Left colon (tissue), 2 donors: ENCODE measurements at regions not wholly inside any gene's neighbourhood (a gene's known extent, or its start where the extent isn't known, plus 50 kb on each side); places are given as distances from the start of the nearest gene placed in this dataset.

Source experiments
- ATAC-seq: fragments of 200-7000 bp; cut with Tn5 transposase; one replicate; pipeline ENCODE4 v1.9.1; 2020; ENCODE audit warnings: mild to moderate bottlenecking, moderate library complexity
- DNase-seq, 2 donors: peaks; one replicate each; pipeline ENCODE4 v3.0.0-alpha.2; 2020
- intact Hi-C, 2 donors: fragments of 100-400 bp; cut with DNase I in 1 of 2; cut with micrococcal nuclease in 1 of 2; formaldehyde crosslinking; loops; one replicate each; pipeline versions ENCODE4 v1.11.2 to v1.14.0; 2022; cut with DNase I, micrococcal nuclease
- donor health status: DM: no; HTN: no; CAD: no.
- donor health status: DM: yes; HTN: yes; CAD: no.

DNA sequence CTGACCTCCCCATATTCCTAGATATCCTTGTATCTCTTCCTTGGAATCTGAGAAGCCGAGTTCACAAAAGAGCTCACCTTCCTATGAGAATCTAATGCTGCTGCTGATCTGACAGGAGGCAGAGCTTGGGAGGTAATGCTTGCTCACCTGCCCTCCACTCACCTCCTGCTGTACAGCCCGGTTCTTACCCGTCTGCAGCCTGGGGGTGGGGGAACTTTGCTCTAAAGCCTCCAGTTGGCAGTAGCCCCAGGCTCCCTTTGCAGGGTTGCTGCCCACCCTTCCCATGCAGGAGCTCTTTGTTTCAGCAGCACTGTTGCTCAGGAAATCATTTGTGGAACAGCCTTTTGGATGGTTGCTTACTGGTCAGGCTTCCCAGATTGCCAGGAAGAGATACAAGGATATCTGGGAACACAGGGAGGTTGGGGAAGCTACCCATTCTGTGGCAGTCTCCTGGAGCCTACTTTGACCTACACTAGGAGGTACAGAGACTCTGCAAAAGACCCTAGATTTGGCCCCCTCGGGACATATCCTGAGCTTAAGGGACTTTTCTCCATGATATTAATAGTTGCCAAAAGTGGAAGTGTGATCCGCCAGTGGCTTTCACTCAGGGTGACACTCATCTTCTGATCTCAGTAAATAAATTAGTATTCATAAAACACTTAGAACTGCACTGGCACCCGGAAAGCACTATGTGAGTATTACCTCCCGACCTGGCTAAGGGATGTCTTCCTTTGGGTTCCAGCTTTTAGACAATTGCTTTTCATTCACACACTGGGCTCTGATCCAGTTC is 363.7 kb upstream of the PODXL start:
- intact Hi-C loops: no loop called here
- ATAC-seq: no peak
- DNase-seq: no peak

DNA sequence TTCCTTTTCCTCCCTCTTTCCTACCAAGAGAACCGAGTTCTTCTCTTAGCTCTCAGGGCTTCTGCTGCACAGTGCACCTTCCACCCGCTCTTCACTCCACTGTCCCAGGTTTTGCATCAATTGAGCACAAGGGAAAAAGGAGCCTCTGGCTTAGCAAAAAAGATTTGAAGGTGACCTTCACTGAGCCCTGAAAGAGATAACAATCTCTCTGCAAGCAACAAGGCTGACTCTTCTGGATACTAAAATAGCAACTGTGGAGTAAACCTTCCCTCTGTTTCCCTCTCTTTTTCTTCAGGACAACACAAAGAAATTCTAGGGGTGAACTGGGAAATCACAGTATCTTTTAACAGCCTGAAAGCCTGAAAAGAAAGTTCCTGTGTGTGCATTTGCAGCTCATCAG is 354.7 kb upstream of the PODXL start:
- intact Hi-C loops: no loop called here
- ATAC-seq (no peak), DNase-seq (no peak)

DNA sequence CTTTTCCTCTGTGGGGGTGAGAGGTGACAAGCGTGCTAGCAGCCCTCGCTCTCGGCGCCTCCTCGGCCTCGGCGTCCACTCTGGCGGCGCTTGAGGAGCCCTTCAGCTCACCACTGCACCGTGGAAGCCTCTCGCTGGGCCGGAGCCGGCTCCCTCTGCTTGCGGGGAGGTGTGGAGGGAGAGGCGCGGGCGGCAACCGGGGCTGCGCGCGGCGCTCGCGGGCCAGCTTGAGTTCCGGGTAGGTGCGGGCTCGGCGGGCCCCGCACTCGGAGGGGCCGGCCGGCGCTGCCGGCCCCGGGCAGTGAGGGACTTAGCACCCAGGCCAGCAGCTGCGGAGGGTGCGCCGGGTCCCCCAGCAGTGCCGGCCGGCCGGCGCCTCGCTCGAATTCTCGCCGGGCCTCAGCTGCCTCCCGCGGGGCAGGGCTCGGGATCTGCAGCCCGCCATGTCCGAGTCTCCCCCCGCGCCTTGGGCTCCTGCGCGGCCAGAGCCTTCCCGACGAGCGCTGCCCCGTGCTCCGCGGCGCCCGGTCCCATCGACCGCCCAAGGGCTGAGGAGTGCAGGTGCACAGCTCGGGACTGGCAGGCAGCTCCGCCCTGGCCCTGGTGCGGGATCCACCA is 352.8 kb upstream of the PODXL start:
- peak; percentile 80 for ATAC-seq
- peak in 1 of 2 donors; percentile 34 for DNase-seq
- intact Hi-C loops: no loop called here

DNA sequence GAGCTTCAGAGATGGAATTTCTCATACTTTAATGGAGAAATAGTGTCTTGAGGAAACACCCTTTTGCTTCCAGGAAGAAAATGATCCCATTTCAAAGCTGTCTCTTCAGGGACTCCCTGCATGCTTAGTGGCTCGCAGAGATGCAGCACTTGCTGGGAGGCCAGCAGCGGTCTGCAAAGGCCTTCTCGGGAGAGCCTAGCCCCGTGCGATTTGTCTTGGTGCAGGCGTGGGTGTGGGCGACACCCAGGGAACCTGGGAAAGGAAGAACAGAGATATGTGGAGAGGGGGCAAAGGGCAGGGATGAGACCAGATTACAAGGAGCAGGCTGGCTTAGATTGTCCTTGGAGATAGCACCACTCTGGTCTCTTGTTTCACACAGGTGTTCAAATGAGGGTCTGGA is 352.3 kb upstream of the PODXL start:
- peak; percentile 54 for ATAC-seq
- intact Hi-C loops: no loop called here
- DNase-seq: no peak

DNA sequence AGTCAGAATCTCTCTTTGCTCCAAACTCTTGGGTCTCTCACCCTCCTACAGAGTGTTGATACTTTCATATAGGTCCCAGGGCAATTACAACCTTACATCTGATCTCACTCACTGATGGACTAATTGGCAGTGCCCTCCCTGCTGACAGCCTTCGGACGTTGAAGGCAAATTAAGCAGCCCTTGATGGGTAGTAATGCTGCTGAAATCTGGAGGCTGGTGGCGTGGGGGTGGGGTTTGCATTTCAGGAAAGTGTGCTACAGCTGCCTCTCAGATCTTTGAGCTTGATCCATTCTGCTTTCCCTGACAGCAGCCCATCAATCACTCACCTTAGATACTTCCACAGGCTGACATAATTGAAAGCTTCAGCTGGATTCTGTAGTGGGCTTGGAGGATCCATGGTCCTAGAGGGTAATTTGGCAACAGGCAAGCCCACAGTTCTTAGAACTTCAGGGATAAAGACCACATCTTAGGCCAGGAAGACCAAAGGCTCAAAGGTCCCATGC is 349.1 kb upstream of the PODXL start:
- DNase-seq (no peak), ATAC-seq (no peak)
- intact Hi-C loops: no loop called here

DNA sequence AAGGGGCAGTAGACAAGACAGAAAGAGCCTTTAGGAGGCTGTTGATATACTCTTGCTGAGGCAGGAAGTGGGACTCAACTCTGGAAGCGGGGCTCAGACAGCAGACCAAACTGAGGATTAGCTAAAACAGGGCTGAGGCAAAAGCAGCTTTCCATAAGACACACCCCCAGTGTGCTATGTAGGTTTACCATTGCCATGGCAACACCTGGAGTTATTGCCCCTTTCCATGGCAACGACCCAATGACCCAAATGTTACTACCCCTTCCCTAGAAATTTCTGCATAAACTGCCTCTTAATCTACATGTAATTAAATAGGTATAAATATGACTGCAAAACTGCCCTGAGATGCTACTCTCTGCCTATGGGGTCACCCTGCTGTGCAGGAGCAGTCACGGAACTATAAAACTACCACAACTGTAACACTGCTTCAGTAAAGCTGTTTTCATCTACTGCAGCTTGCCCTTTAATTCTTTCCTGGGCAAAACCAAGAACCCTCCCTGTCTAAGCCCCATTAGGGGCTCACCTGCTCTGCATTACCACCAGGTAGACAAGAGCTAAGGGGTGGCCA is 348.4 kb upstream of the PODXL start:
- ATAC-seq: no peak
- DNase-seq: no peak
- intact Hi-C loops: no loop called here

DNA sequence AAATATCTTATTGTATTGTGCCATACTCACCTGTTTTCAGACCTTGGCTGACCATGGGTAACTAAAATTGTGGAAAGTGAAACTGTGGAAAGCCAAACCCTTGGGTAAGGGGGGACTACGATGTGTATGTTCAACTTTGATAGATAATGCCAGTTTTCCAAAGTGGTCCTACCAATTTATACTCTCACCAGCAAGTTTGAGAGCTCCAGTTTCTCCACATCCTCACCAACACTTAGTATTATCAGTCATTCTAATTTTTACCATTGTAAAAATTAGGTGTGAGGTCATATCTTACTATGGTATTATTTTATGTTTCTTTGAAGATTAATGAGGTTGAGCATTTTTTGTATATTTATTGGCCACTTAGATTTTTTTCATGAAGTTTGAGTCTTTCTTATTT is 346.9 kb upstream of the PODXL start:
- DNase-seq: no peak
- ATAC-seq: no peak
- intact Hi-C loops: no loop called here

DNA sequence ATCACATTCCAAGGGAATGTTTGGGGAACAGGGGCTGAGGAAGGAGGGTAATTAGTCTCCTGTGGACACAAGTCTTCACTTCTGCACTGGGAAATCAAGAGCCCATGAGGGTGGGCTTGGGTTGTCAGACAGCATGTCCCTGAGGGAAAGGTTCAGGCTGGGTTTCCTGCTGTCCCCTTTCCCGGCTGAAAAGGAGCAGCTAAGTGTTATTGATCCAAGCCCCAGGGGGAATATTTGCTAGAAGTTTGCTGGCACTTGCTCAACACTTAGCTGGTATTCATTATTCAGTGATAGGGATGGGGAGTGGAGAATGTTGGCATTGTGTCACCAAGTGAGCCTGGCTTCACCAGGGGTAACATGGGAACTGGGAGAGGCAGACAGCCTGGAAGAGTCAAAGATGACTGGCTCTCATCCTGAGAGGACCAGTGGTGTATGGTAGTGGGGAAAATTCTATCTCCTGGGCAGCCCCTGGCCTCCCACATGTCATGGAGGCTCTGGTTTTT is 344.4 kb upstream of the PODXL start:
- intact Hi-C loops: no loop called here
- DNase-seq (no peak), ATAC-seq (no peak)

DNA sequence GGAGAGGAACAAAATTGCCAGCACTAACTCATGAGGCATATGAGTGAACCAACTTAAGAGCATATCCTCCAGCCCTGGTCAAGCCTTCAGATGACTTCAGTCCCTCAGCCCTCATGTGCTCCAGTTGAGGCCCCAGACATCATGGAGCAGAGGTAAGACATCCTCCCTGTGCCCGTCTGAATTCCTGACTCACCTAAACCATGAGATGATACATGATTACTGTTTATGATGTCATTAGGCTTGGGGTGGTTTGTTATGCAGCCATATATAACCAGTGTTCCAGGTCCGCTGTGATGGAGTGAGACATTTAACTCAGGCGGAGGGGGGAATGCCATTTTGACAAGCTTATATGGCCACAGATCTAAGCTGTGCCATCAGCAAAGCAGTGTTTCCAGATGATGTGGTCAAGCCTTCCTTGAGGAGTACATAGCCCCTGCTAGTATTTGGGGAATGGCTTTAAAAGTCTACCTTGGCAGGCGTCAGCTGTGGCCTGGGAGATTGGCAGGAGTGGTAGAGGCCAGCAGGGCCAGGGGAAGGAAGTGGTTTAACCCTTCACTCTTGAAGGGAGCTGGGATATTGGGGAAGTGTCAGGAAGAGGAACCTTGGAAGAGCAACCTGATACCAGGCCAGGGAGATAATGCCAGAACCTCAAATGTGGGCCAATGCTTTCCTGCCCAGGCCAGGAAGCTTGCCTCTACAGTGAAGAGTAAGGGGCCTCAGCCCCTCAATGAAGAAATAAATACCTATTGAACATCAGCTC is 343.0 kb upstream of the PODXL start:
- intact Hi-C loops: no loop called here
- ATAC-seq (no peak), DNase-seq (no peak)

DNA sequence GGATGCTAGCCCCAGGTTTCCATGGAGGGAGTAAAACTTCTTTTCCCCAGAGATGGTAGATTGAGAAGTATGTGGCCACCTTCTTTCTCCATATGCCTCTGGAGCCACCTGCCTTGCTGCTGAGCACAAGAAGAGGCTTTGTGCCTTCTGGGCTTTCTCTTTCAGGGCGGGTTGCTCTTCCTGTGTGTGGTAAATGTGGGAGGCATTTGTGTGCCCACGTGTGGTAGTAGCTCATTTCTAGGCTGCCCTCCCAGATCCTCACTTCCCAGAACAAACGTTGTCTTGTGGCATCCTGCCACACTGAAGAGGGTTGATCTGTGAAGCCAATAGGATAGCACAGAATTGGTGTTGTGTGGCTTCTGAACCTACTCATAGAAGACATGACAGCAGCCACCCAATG is 342.0 kb upstream of the PODXL start:
- intact Hi-C loops: no loop called here
- no peak for ATAC-seq

DNA sequence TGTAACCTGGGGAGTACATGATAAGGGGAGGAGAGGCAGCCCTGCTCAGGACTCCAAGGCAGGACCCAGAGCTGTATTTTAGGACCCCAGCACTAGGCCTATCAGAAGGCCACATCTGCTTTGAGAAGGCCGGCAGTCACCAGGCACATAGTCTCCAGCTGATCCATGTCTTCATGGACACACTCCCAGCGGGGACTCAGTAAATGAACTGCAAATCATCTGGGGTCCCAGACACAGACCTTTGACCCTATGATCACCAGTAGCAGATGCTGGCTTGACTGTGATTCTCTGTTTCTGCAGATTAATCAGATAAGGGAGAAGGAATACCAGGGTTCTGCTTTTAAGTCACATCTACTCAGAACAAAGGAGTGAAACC is 341.4 kb upstream of the PODXL start:
- intact Hi-C loops: no loop called here
- no peak for ATAC-seq
- no peak for DNase-seq

More for the DNA sequence above, 342.0 kb upstream of the PODXL start:
- no peak for DNase-seq

DNA sequence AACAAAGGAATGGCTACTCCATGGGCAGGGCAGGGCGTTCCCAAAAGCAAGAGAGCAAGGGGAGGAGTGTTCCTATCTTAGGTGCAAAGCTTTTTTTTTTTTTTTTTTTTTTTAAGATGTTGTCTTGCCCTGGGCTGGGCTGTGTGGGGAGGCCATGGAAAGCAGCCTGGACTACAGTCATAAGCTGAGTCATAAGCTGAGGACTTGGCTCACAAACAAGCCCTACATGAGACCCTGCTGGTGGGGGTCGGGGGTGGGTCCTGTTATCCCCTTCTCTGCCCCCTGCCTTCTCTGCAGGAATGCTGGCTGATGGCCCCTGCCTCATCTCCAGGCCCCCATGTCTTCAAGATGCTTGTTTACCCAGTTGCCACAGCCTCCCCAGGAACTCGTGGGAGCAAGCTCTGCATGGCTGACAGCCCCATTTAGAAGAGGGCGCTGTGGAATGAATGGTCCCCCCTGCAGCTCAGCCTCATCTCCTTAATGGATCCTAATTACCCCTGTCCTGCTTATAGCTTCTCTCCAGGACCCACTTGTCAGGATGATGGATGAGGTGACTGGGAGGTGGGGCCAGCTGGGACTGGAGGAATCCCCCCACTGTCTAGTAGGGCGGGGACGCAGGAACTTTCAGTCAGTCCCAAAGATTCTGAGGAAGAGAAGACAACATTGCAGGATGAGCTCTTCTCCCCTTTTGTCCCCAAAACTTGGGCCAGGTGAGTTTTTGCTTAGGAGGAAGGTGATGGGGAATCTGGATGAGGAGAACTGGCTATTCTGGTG is 340.8 kb upstream of the PODXL start:
- DNase-seq (no peak), ATAC-seq (no peak)
- intact Hi-C loops: no loop called here

DNA sequence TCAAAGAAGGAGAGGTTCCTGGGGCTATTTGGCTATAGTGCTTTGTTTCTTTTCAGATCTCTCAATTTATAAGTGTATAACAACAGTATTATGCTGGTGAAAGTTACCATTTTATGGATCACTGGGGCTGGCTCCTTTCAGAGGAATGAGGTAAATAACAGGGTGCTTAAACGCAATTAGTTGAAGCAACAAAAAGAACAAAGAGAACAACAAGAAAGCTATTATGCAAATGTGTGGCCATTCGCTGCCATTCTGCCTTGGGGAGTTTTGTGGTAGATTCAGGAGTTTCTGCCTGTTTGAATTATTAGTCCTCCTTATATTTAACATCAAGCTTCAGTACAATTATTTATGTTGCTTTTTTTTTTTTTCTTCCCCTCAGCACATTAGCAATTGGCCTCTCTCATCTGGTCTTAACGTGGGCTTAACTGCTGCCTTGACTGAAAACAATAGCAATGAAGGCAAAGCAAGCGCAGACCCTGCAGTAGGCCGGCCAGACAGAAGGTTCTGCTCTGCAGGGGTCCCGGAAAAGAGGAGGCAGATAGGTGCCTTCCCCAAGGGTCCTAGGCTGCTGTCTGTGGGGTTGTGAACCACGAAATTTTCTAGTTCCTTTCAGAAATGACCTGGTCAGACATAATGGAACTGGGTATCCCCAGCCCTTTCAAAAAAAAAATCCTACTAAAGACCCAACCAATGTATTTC is 339.9 kb upstream of the PODXL start:
- DNase-seq: no peak
- no peak for ATAC-seq
- intact Hi-C loops: no loop called here

DNA sequence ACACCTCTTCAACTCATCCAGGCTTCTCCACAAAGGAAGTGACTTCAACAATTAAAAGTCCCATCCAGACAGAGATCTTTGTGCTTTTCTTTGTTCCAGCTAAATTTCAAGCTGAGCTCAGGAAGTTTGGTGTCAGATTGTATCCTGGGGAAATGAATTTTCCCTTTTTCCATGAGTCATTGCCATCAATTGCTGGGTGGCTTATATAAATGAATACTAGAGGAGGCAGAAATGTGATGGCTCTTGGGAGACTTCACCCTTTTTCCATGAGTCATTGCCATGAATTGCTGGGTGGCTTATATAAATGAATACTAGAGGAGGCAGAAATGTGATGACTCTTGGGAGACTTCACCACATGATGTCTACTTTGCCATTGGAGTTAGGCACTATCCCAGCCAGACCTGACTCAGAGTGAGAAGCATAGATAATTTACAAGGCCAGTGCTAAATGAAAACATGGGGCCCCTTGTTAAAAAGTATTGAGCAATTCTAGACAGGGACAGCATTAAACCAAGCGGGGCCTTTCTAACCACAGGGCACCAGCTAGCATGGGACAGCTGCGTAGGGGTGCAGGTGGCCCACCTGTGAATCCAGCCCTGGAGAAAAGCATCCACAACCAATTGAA is 339.2 kb upstream of the PODXL start:
- no peak for DNase-seq
- intact Hi-C loops: no loop called here
- no peak for ATAC-seq

DNA sequence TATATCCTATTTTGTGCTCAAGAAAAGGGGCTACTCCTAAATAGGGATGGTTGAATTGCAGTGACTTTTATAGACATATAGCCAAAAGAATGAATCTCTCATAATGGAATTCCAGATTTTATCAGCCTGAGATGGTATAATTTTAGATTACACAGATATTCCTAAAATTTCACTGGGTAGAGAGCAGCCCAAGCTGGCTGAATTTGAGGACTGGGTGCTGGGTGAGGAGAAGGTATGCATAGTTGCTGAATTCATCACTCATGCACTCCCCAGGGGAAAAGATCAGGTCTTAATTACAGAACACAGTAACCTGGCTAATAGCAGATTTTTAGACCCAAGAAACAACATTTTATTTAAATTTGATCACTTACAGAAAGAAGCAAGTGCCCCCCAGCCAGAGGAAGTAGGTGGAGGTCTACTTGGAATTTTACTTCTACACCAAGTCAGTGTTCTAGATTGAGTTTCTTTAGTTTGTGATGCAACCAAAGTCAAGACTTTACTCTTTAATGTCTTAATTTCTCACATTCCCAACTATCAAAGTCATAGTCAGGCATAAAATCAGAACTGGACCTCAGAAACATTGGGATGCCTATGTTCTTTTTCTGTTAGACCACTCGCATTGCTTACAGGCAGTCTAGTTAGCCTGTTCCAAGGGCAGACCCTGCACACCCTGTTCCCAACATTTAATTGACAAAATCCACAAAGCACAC is 337.4 kb upstream of the PODXL start:
- no peak for ATAC-seq
- DNase-seq: no peak
- intact Hi-C loops: no loop called here

DNA sequence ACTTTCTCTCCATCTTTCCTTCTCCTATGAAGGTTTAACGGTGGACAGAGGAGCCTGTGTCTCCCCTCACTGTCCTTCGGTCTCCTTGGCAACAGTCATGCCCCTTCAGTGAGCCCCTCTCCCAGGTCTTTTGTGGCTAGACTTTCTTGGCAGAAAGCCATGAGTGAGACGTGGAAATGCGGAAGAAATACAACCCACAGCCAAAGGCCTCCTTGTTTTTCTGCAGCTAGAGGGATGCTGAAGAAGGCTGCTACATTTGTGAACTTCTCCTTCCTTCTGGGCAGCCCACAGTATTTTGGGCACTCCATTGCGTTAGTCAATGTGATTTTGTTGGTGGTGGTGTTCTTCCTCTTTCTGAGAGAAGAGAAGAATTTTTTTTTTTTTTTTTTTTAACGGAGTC is 333.7 kb upstream of the PODXL start:
- DNase-seq (no peak), ATAC-seq (no peak)
- intact Hi-C loops: no loop called here

DNA sequence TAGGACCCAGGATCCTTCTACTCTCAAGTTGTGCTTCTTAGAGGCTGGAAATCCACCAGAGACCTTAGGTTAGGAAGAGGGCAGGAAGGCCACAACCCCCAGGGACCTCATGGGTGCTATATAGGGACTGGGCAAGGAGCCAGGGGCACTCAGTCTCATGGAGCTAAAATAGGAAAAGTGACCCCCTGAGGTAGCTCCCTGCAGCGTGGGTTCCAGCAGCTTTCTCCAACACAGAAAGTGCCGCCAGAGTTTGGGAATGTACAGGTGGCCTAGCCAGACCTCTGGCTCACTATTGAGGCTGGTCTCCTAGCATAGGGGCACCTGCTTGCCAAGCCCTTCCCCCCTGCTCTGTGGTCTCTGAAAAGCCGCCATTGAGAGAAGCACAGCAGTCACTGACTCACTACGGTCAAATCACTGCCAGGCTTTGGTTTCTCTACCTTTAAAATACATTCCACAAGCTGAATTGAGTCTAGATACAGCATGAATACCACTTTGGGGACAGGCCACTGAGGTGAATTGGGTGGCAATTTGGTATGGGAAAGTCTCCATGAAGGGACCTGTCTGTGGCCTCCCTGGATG is 333.2 kb upstream of the PODXL start:
- intact Hi-C loops: no loop called here
- ATAC-seq (no peak), DNase-seq (no peak)
